SIG-M5 treated with dmso at 0.1 percent for 504 hours (cell line): ENCODE measurements at regions not wholly inside any gene's neighbourhood (a gene's known extent, or its start where the extent isn't known, plus 50 kb on each side); places are given as distances from the start of the nearest gene placed in this dataset.
A peak's percentile ranks its signal among the peaks of the same experiment; 100 is the strongest.

Experiments
- DNase-seq: peaks from one replicate; lab custom pipeline; 2025; ENCODE audit not compliant: unreplicated experiment; lab: John Stamatoyannopoulos, UW

GRCh38 chr12:127079636-127080035 lies 1187.3 kb upstream of the TMEM132C start:
- DNase-seq, result no peak

- DNase-seq, result no peak
Measured at GRCh38 chr12:127081058-127081457, 1185.9 kb upstream of the TMEM132C start.

- peak; percentile 26 for DNase-seq
Measured at GRCh38 chr12:127083008-127083949, 1183.7 kb upstream of the TMEM132C start.

GRCh38 chr12:127101076-127101475 lies 1165.9 kb upstream of the TMEM132C start:
- no peak for DNase-seq

- no peak for DNase-seq
Measured at GRCh38 chr12:127106041-127106440, 1160.9 kb upstream of the TMEM132C start.

- DNase-seq, result no peak
Measured at GRCh38 chr12:127106697-127107096, 1160.3 kb upstream of the TMEM132C start.

- DNase-seq, result no peak
Measured at GRCh38 chr12:127107744-127108143, 1159.2 kb upstream of the TMEM132C start.

- peak; percentile 33 for DNase-seq
Measured at GRCh38 chr12:127108360-127109215, 1158.4 kb upstream of the TMEM132C start.

- DNase-seq, result no peak
Measured at GRCh38 chr12:127113945-127114344, 1153.0 kb upstream of the TMEM132C start.

- no peak for DNase-seq
Measured at GRCh38 chr12:127115468-127116035, 1151.4 kb upstream of the TMEM132C start.

- no peak for DNase-seq
Measured at GRCh38 chr12:127118251-127118650, 1148.7 kb upstream of the TMEM132C start.

GRCh38 chr12:127119600-127120140 lies 1147.3 kb upstream of the TMEM132C start:
- no peak for DNase-seq

- no peak for DNase-seq
Measured at GRCh38 chr12:127120851-127121250, 1146.1 kb upstream of the TMEM132C start.

- DNase-seq, result no peak
Measured at GRCh38 chr12:127121494-127122084, 1145.4 kb upstream of the TMEM132C start.

GRCh38 chr12:127125607-127126259 lies 1141.2 kb upstream of the TMEM132C start:
- no peak for DNase-seq

- no peak for DNase-seq
Measured at GRCh38 chr12:127126260-127126628, 1140.7 kb upstream of the TMEM132C start.

- no peak for DNase-seq
Measured at GRCh38 chr12:127127897-127128296, 1139.1 kb upstream of the TMEM132C start.

GRCh38 chr12:127130506-127131124 lies 1136.4 kb upstream of the TMEM132C start:
- no peak for DNase-seq

GRCh38 chr12:127133675-127134335 lies 1133.2 kb upstream of the TMEM132C start:
- DNase-seq, result no peak
